PC-9 (cell line): ENCODE measurements at regions not wholly inside any gene's neighbourhood (a gene's known extent, or its start where the extent isn't known, plus 50 kb on each side); places are given as distances from the start of the nearest gene placed in this dataset.

Experiments
- BruUV-seq: library from RNA; stranded (reverse); fragments of 400-500 nt; replicated peaks from 2 replicates; lab custom pipeline; 2021; lab: Mats Ljungman, UMichigan
- CTCF ChIA-PET: fragments of 300-600 bp; sonication (Branson Sonifier 250); formaldehyde crosslinking; loops from one replicate; lab custom pipeline; 2022; ENCODE audit warnings: antibody characterized with exemption; lab: Charles Lee
- POLR2A ChIA-PET: fragments of 300-600 bp; sonication (Branson Sonifier 250); formaldehyde crosslinking; loops from one replicate; lab custom pipeline; 2022; ENCODE audit warnings: antibody characterized with exemption; ENCODE audit not compliant: unreplicated experiment; lab: Charles Lee
- DNase-seq, 2 experiments: peaks; one replicate each; pipeline versions ENCODE4 v3.0.0 to v3.0.0-alpha.2; 2015 to 2022; ENCODE audit warnings: mixed read lengths in 1 of 2
- H2AFZ ChIP-seq: fragments of 200-600 bp; sonication (generic); 2 replicates; pipeline ENCODE4 v1.8.1; 2017; ENCODE audit warnings: antibody characterized with exemption
- H3F3A ChIP-seq: fragments of 200-600 bp; sonication (generic); 2 replicates; pipeline ENCODE4 v1.8.1; 2017; ENCODE audit warnings: antibody characterized with exemption, mild to moderate bottlenecking, low read depth; ENCODE audit not compliant: insufficient read depth
- H3K27ac ChIP-seq: fragments of 200-600 bp; sonication (generic); 2 replicates; pipeline ENCODE4 v1.6.1; 2016; ENCODE audit warnings: mixed run types
- H3K27me3 ChIP-seq: fragments of 200-600 bp; sonication (generic); 2 replicates; pipeline ENCODE4 v1.6.1; 2016; ENCODE audit warnings: low read depth, mixed run types; ENCODE audit not compliant: insufficient read depth
- H3K36me3 ChIP-seq: fragments of 200-600 bp; sonication (generic); 2 replicates; pipeline ENCODE4 v1.6.1; 2016; ENCODE audit warnings: low read depth, mixed run types
- H3K4me1 ChIP-seq: fragments of 200-600 bp; sonication (generic); replicated peaks from 2 replicates; pipeline ENCODE4 v1.6.1; 2016; ENCODE audit warnings: mixed run types; ENCODE audit not compliant: insufficient read depth
- H3K4me2 ChIP-seq: fragments of 200-600 bp; sonication (generic); 2 replicates; pipeline ENCODE4 v1.6.1; 2017; ENCODE audit warnings: mixed run types
- H3K4me3 ChIP-seq: fragments of 200-600 bp; sonication (generic); 2 replicates; pipeline ENCODE4 v1.6.1; 2016; ENCODE audit warnings: mixed run types
- H3K79me2 ChIP-seq: fragments of 200-600 bp; sonication (generic); 2 replicates; pipeline ENCODE4 v1.6.1; 2017; ENCODE audit warnings: low read depth, mixed run types
- H3K9me2 ChIP-seq: fragments of 200-600 bp; sonication (generic); 2 replicates; pipeline ENCODE4 v1.8.1; 2017; ENCODE audit warnings: mild to moderate bottlenecking; ENCODE audit not compliant: insufficient read depth
- H3K9me3 ChIP-seq: fragments of 200-600 bp; sonication (generic); 2 replicates; pipeline ENCODE4 v1.8.1; 2016; ENCODE audit warnings: low read depth; ENCODE audit not compliant: insufficient read depth
- H4K20me1 ChIP-seq: fragments of 200-600 bp; sonication (generic); 2 replicates; pipeline ENCODE4 v1.8.1; 2017; ENCODE audit not compliant: insufficient read depth
- CTCF ChIP-seq: fragments of 200-600 bp; sonication (generic); conservative IDR thresholded peaks from 2 replicates; pipeline ENCODE4 v1.6.1; 2017; ENCODE audit warnings: mixed run types, antibody characterized with exemption, mild to moderate bottlenecking, moderate library complexity
- EZH2 ChIP-seq: fragments of 200-600 bp; sonication (generic); IDR thresholded peaks from 2 replicates; pipeline ENCODE4 v1.8.0; 2017; ENCODE audit warnings: antibody characterized with exemption, low read depth
- intact Hi-C: fragments of 100-400 bp; cut with micrococcal nuclease; formaldehyde crosslinking; loops from one replicate; pipeline ENCODE4 v1.10.0; 2022; ENCODE audit not compliant: unreplicated experiment

GRCh38 chr6:47098570-47098993, 56.5 kb upstream of the ADGRF1 start:
- H3K9me2 ChIP-seq = no peaks in the 10 kb centered on the region
- no peak for DNase-seq
- peaks cover 68% of the 10 kb centered on the region for H3K4me1 ChIP-seq
- intact Hi-C loops = loop anchor here (5.0 to 10.0 kb wide), 2 partner anchors 106 to 306 kb away; no protein-coding TSS in a partner anchor
- ChIA-PET CTCF (no interaction called here), POLR2A (interaction anchor here (0.6 kb wide), 1 partner anchor 14 kb away, joined by 3 read pairs; no protein-coding TSS in a partner anchor)
- no peak overlapping the region for H3K4me3 ChIP-seq
- no TSS peak for BruUV-seq
- no peaks in the 10 kb centered on the region for H3K9me3 ChIP-seq
- no peaks in the 10 kb centered on the region for H3K27me3 ChIP-seq
- H4K20me1 ChIP-seq = no peaks in the 10 kb centered on the region
- TF ChIP-seq CTCF (no peak), EZH2 (no peak)
- H2AFZ ChIP-seq = no peak overlapping the region
- peaks cover 39% of the 10 kb centered on the region for H3F3A ChIP-seq
- H3K4me2 ChIP-seq = no peak overlapping the region; the same call in 1 of the 2 replicates
- no peaks in the 10 kb centered on the region for H3K36me3 ChIP-seq
- H3K27ac ChIP-seq = peak overlapping the region; percentile 54
- H3K79me2 ChIP-seq = peaks cover 17% of the 10 kb centered on the region

- H3K9me2 ChIP-seq = no peaks in the 10 kb centered on the region
- ChIA-PET POLR2A (interaction anchor here (0.7 to 0.9 kb wide), 4 partner anchors 14 to 211 kb away, joined by 3 to 6 read pairs (median 5); no protein-coding TSS in a partner anchor), CTCF (interaction anchor here (0.7 to 1.0 kb wide), 2 partner anchors 39 to 402 kb away, joined by 3 read pairs; no protein-coding TSS in a partner anchor)
- no peaks in the 10 kb centered on the region for H4K20me1 ChIP-seq
- H3K4me2 ChIP-seq = peak overlapping the region; percentile 46
- BruUV-seq = no TSS peak
- peaks cover 17% of the 10 kb centered on the region for H3K79me2 ChIP-seq
- peaks cover 37% of the 10 kb centered on the region for H3F3A ChIP-seq
- H2AFZ ChIP-seq = no peak overlapping the region
- H3K4me3 ChIP-seq = no peak overlapping the region
- peak overlapping the region; percentile 95 for H3K27ac ChIP-seq
- no peaks in the 10 kb centered on the region for H3K27me3 ChIP-seq
- TF ChIP-seq CTCF = peak; percentile 88
- TF ChIP-seq EZH2 = no peak
- H3K9me3 ChIP-seq = no peaks in the 10 kb centered on the region
- H3K4me1 ChIP-seq = peaks cover 65% of the 10 kb centered on the region
- DNase-seq = peak; percentile 74 to 81
- intact Hi-C loops = loop anchor here (1.0 to 10.0 kb wide), 8 partner anchors 10 to 307 kb away; no protein-coding TSS in a partner anchor
- no peaks in the 10 kb centered on the region for H3K36me3 ChIP-seq
These were observed 55.2 kb upstream of the ADGRF1 start for GRCh38 chr6:47097092-47097945.

GRCh38 chr6:47096211-47096895, 54.2 kb upstream of the ADGRF1 start:
- H3F3A ChIP-seq = peaks cover 37% of the 10 kb centered on the region
- ChIA-PET CTCF (no interaction called here), POLR2A (interaction anchor here (0.6 to 0.8 kb wide), 2 partner anchors 15 to 211 kb away, joined by 5 to 6 read pairs; no protein-coding TSS in a partner anchor)
- no peaks in the 10 kb centered on the region for H4K20me1 ChIP-seq
- H3K9me2 ChIP-seq = no peaks in the 10 kb centered on the region
- H3K9me3 ChIP-seq = no peaks in the 10 kb centered on the region
- DNase-seq = no peak
- H3K4me2 ChIP-seq = peak overlapping the region; percentile 46
- no peaks in the 10 kb centered on the region for H3K36me3 ChIP-seq
- peak overlapping the region; percentile 95 for H3K27ac ChIP-seq
- no peak for TF ChIP-seq EZH2
- TF ChIP-seq CTCF = no peak
- peaks cover 62% of the 10 kb centered on the region for H3K4me1 ChIP-seq
- intact Hi-C loops = loop anchor here (5.0 to 10.0 kb wide), 2 partner anchors 104 to 308 kb away; no protein-coding TSS in a partner anchor
- H3K27me3 ChIP-seq = no peaks in the 10 kb centered on the region
- no peak overlapping the region for H2AFZ ChIP-seq
- no TSS peak for BruUV-seq
- no peak overlapping the region for H3K4me3 ChIP-seq
- H3K79me2 ChIP-seq = peaks cover 17% of the 10 kb centered on the region
